Smooth muscle cell (in vitro differentiated cells): ENCODE measurements at regions not wholly inside any gene's neighbourhood (a gene's known extent, or its start where the extent isn't known, plus 50 kb on each side); places are given as distances from the start of the nearest gene placed in this dataset.

Experiments
- DNase-seq: peaks from one replicate; lab custom pipeline; 2025; ENCODE audit not compliant: unreplicated experiment; lab: John Stamatoyannopoulos, UW
- H2AFZ ChIP-seq: fragments of 200-600 bp; sonication (generic); 2 replicates; pipeline ENCODE4 v1.6.0; 2016; ENCODE audit warnings: antibody characterized with exemption, low read depth, mild to moderate bottlenecking
- H3F3A ChIP-seq: fragments of 200-600 bp; sonication (generic); 2 replicates; pipeline ENCODE4 v1.6.0; 2017; ENCODE audit warnings: antibody characterized with exemption, low read depth
- H3K27ac ChIP-seq: fragments of 200-600 bp; sonication (generic); 2 replicates; pipeline ENCODE4 v1.5.1; 2016; ENCODE audit warnings: low read depth, mild to moderate bottlenecking
- H3K27me3 ChIP-seq: fragments of 200-600 bp; sonication (generic); 2 replicates; pipeline ENCODE4 v1.6.1; 2016; ENCODE audit warnings: low read depth, mild to moderate bottlenecking
- H3K36me3 ChIP-seq: fragments of 200-600 bp; sonication (generic); 2 replicates; pipeline ENCODE4 v1.5.1; 2016; ENCODE audit warnings: low read depth
- H3K4me1 ChIP-seq: fragments of 200-600 bp; sonication (generic); 2 replicates; pipeline ENCODE4 v1.5.1; 2016; ENCODE audit warnings: low read depth
- H3K4me2 ChIP-seq: fragments of 200-600 bp; sonication (generic); 2 replicates; pipeline ENCODE4 v1.6.0; 2016; ENCODE audit warnings: mild to moderate bottlenecking
- H3K4me3 ChIP-seq: fragments of 200-600 bp; sonication (generic); 2 replicates; pipeline ENCODE4 v1.5.1; 2016; ENCODE audit warnings: mild to moderate bottlenecking
- H3K79me2 ChIP-seq: fragments of 200-600 bp; sonication (generic); 2 replicates; pipeline ENCODE4 v1.6.0; 2016; ENCODE audit warnings: low read depth, mild to moderate bottlenecking
- H3K9ac ChIP-seq: fragments of 200-600 bp; sonication (generic); 2 replicates; pipeline ENCODE4 v1.6.0; 2016; ENCODE audit warnings: low read depth
- H3K9me3 ChIP-seq: fragments of 200-600 bp; sonication (generic); replicated peaks from 2 replicates; pipeline ENCODE4 v1.5.1; 2016; ENCODE audit warnings: low read depth
- H4K20me1 ChIP-seq: fragments of 200-600 bp; sonication (generic); 2 replicates; pipeline ENCODE4 v1.6.0; 2016; ENCODE audit warnings: low read depth
- WGBS: methylation state at CpG from one replicate; pipeline ENCODE4 v1.1.7; 2016; ENCODE audit warnings: low lambda C conversion rate; 5-methylcytosine and 5-hydroxymethylcytosine counted together
- TF ChIP-seq, protein P1 (sequence below): fragments of 200-600 bp; sonication (generic); IDR thresholded peaks from 2 replicates; pipeline ENCODE4 v1.5.1; 2017; ENCODE audit warnings: borderline replicate concordance, mild to moderate bottlenecking, antibody characterized with exemption; ENCODE audit not compliant: insufficient read depth, poor library complexity, severe bottlenecking

DNA sequence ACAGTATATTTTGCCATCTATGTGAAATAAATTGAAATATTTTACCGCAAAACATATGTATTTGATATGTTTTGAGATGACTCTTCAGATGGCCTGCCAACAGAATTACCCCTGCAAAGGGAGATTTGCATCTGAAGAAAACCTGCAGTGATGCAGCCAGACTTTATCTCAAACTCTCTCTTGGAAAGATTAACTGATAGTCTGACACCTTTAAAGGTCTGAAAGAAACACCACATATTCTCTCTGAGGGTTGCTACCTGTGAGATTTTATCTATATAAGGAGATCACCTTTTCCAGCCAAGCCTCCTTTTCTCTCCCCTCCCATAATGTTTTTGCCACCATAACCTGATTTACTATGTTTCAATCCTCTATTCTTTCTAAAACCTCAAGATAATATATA is 1106.3 kb upstream of the IGFBP7 start:
- no peaks in the 10 kb centered on the region for H3K36me3 ChIP-seq
- no peaks in the 10 kb centered on the region for H3K4me1 ChIP-seq
- H2AFZ ChIP-seq, result no peak overlapping the region
- H3K27me3 ChIP-seq, result no peaks in the 10 kb centered on the region
- no peak for DNase-seq
- H3K79me2 ChIP-seq, result no peaks in the 10 kb centered on the region
- H3F3A ChIP-seq, result no peaks in the 10 kb centered on the region
- H3K9me3 ChIP-seq, result no peaks in the 10 kb centered on the region
- WGBS, result 81% methylated on average over 1 of the region's 1 CpG
- H3K9ac ChIP-seq, result no peak overlapping the region
- TF ChIP-seq, protein P1, sequence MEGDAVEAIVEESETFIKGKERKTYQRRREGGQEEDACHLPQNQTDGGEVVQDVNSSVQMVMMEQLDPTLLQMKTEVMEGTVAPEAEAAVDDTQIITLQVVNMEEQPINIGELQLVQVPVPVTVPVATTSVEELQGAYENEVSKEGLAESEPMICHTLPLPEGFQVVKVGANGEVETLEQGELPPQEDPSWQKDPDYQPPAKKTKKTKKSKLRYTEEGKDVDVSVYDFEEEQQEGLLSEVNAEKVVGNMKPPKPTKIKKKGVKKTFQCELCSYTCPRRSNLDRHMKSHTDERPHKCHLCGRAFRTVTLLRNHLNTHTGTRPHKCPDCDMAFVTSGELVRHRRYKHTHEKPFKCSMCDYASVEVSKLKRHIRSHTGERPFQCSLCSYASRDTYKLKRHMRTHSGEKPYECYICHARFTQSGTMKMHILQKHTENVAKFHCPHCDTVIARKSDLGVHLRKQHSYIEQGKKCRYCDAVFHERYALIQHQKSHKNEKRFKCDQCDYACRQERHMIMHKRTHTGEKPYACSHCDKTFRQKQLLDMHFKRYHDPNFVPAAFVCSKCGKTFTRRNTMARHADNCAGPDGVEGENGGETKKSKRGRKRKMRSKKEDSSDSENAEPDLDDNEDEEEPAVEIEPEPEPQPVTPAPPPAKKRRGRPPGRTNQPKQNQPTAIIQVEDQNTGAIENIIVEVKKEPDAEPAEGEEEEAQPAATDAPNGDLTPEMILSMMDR, result no peak
- no peaks in the 10 kb centered on the region for H4K20me1 ChIP-seq
- H3K27ac ChIP-seq, result no peak overlapping the region
- H3K4me3 ChIP-seq, result no peak overlapping the region
- H3K4me2 ChIP-seq, result no peak overlapping the region

DNA sequence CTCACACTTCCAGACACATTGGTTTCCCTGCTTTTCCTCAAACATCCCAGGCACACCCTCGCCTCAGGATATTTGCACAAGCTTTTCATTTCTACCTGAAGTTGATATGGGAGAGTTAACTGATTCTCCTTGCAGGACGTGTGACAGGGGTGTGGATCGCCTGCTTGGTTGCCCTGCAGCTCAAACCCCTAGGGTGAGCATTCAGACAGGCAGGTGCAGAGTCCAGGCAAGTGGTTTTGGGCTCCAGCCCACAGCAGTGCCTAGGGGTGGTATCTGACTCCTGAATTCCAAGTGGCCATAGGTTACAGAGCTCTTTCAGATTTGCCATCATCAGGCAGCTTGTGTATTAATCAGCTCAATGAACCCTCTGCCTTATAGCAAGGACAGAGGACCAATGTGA is 1104.2 kb upstream of the IGFBP7 start:
- DNase-seq, result no peak
- Histone ChIP-seq H4K20me1 (no peaks in the 10 kb centered on the region), H3K9me3 (no peaks in the 10 kb centered on the region), H2AFZ (no peak overlapping the region), H3K4me2 (no peak overlapping the region), H3K27me3 (no peaks in the 10 kb centered on the region), H3K9ac (no peak overlapping the region), H3K4me3 (no peak overlapping the region), H3K79me2 (no peaks in the 10 kb centered on the region), H3F3A (no peaks in the 10 kb centered on the region), H3K27ac (no peak overlapping the region), H3K4me1 (peaks cover 7% of the 10 kb centered on the region), H3K36me3 (no peaks in the 10 kb centered on the region)
- TF ChIP-seq, protein P1, result no peak
- 68% methylated on average over 3 of the region's 3 CpGs for WGBS

DNA sequence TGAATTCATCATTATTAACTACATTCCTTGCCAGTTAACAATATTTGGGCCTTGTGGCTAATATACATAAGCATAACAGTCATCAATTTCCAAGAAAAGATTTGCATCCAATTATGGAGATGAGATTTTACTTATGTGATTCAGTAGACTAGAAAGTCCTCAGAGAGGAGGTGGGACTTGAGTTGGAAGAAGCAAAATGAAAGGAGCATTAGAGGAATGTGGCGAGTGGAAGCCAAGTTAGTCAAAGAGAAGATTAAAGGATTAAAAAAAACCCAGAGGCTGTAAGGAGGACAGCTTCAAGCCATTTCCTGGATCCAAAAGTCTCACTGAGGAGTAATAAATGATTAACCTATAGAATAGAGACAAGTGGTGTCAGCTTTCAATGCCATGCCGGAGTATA is 1099.4 kb upstream of the IGFBP7 start:
- no peaks in the 10 kb centered on the region for H4K20me1 ChIP-seq
- H3K4me1 ChIP-seq, result peaks cover 11% of the 10 kb centered on the region
- H2AFZ ChIP-seq, result no peak overlapping the region
- H3K36me3 ChIP-seq, result no peaks in the 10 kb centered on the region
- H3K4me2 ChIP-seq, result peak overlapping the region; percentile 48
- no peak overlapping the region for H3K9ac ChIP-seq
- H3K9me3 ChIP-seq, result no peaks in the 10 kb centered on the region
- TF ChIP-seq, protein P1, result no peak
- H3K27ac ChIP-seq, result no peak overlapping the region
- no peaks in the 10 kb centered on the region for H3K79me2 ChIP-seq
- no peaks in the 10 kb centered on the region for H3K27me3 ChIP-seq
- no peak for DNase-seq
- no peak overlapping the region for H3K4me3 ChIP-seq
- no peaks in the 10 kb centered on the region for H3F3A ChIP-seq
- WGBS, result 77% methylated on average over 2 of the region's 2 CpGs

DNA sequence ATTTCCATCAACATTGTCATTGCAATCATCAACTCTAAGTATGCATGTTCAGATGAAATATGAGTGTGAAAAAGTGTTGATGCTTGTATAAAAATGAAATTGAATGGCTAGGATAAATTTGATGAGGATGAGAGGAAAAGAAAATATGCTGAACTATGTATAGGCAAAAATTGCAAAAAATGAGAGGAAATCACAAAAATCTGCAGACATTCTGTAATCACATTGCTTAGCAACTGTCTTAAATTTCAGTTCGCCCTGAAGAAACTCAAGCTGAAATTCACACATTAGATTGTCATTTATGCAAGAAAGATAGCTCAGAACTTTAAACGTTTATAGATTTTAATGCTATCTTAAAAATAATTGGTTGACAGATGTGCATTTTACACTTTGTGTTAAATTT is 1098.8 kb upstream of the IGFBP7 start:
- TF ChIP-seq, protein P1, result no peak
- no peaks in the 10 kb centered on the region for H3F3A ChIP-seq

More for the DNA sequence above, 1098.8 kb upstream of the IGFBP7 start:
- Histone ChIP-seq H3K9ac (no peak overlapping the region), H3K9me3 (no peaks in the 10 kb centered on the region), H2AFZ (no peak overlapping the region), H3K4me2 (no peak overlapping the region), H3K4me1 (peaks cover 11% of the 10 kb centered on the region), H3K27me3 (no peaks in the 10 kb centered on the region), H3K4me3 (no peak overlapping the region), H3K79me2 (no peaks in the 10 kb centered on the region), H3K36me3 (no peaks in the 10 kb centered on the region), H3K27ac (no peak overlapping the region), H4K20me1 (no peaks in the 10 kb centered on the region)
- DNase-seq, result no peak
- WGBS, result 92% methylated on average over 2 of the region's 2 CpGs
